ENCODE measurements at regions not wholly inside any gene's neighbourhood (a gene's known extent, or its start where the extent isn't known, plus 50 kb on each side); places are given as distances from the start of the nearest gene placed in this dataset.

DNA sequence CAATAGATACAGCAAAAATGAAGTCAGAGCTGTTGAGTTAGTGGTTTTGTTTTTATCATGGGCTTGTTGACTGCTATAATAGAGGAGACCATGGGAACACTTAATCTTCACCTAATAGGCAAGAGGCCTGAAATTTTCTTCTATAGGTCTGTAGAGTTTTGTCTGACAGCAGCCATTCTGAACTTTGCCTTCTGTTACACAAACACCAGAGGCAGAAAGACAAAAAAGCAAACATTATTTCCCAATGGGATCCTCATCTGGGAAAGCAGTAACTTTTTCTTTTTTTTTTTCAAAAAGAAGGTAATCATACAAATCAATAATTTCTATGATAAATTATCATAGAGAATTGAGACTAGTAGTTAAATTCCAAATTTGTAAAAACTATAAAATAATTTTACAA lies 494.1 kb downstream of the TOX3 start:
- DNase-seq (ENCODE audit: low spot score): no peak

- DNase-seq (ENCODE audit: low spot score): no peak
These were observed 495.4 kb downstream of the TOX3 start for GRCh38 chr16:52051414-52052172.

DNA sequence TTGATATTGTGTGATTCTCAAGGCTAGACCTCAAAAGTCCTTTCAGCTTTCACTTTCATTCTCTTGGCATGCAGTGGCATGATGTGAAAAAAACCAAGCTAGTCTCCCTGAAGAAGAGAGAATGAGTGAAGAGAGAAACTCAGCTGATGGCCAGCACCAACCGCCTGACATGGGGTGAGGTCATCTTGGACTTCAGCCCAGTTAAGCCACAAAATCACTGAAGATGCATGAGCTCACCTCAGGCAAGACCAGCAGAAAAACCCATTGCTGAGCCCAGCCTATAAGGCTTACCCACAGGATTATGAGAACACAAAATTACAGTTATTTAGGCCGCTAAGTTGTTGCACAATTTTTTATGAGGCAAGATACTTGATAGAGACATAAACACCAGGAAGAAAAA lies 496.5 kb downstream of the TOX3 start:
- DNase-seq (ENCODE audit: low spot score): no peak

DNA sequence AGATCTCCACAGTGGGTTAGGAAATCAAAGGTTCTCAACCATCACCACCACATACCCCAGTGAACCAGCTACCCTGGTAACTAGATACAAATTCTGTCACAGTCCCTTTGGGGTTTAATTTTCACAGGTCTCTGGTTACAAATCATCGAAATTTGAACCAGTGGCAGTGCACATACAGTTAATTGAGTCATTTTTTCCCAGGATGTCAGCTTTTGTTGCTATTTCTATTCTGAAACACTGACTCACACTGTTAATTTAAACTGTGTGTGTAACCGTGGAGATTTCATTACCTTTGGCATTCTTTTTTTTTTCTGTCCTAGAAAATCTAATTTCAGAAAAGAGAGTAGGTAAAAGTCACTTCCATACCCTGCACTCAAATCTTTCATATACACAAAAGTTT lies 511.5 kb downstream of the TOX3 start:
- no peak for DNase-seq (ENCODE audit: low spot score)

DNA sequence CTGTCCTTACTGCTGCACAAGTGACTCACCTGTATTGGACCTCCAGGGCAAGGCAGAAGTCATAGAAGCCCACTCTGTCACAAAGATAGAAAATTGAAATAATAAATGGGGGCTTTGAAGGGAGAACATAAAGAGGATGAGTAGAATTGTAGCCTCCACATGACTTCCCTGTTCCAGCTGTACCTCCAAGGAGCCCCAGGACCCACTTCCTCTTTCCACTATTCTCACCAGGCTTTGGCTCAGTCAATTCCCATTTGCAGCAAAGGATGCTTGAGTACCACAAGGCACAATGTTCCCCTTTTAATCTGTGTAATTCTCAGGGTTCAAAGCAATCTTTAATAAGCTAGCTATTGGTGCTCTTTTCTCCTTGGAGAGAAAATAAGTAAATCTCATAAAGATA lies 512.1 kb downstream of the TOX3 start:
- DNase-seq (ENCODE audit: low spot score): no peak

DNA sequence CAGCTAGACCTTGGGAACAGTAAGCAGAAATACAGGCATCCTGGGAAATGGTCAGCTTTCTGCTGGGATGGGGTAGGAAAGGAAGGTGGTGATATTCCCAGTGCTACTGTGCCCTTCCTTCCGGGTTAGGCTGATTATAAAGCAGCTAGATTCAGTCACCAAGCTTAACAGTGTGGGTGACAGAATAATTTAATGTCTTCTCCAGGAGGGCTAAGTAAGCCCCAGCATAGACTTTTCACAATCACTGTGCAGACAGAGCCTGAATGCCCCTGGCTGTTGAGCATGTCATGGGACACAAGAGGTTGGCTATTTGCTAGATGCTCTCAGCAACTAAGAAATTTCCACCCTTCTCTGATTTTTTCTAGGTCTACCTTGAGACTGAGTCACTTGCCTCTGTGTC lies 513.0 kb downstream of the TOX3 start:
- DNase-seq (ENCODE audit: low spot score): no peak

DNA sequence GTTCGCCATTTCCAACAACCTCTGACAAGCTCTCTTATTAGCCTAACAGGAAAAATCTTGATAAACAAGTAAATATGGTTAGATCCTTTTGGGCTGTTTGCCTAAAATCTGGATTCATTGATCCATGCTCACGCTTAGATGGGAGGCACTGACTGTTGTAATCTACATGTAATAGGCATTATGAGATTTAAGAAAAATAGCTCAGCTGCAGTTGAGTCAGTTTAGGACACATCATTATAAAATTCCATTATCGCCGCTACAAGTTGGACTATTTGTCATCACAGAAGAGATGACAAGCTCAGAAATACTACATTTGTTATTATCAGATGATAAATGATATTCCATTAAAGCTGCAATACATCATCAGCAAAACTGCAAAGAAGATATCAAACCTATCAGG lies 524.0 kb downstream of the TOX3 start:
- no peak for DNase-seq (ENCODE audit: low spot score)

DNA sequence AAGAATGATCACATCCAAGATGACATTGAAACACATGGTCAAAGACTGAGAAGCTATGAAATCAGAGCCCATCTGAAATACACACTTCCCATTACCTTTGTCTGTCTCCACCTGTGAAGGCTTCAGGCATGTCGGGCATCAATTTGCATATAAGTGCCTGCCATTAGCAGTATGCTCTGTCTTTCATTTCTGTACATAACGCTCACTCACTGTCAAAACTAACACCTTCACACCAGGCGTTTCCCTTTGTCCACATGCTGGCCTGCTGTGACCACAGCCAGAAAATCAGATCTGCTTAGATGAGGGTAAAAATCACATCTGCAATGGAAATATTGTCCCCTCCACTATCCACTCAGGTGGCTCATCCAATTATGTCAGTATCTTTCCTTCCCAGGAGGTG lies 524.8 kb downstream of the TOX3 start:
- no peak for DNase-seq (ENCODE audit: low spot score)

DNA sequence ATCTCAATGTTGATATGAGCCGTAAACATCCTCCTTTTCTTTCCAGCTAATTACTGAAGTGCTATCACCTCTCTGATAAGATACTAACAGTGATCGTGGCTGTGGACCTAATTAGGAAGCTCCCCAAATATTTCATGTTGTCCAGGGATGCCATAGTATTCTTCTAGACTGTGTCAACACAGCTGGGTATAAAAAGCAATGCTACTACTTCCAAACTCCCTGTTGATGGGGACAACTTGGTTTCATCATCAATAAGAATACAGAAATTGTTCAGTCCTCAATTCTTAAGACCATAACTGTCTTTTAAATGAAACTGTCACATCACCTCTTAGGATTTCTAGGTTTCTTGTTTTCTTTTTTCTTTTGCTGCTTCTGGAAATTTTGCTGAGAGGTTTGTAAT lies 530.6 kb downstream of the TOX3 start:
- no peak for DNase-seq (ENCODE audit: low spot score)

- no peak for DNase-seq (ENCODE audit: low spot score)
These were observed 541.4 kb downstream of the TOX3 start for GRCh38 chr16:52005551-52005950.

DNA sequence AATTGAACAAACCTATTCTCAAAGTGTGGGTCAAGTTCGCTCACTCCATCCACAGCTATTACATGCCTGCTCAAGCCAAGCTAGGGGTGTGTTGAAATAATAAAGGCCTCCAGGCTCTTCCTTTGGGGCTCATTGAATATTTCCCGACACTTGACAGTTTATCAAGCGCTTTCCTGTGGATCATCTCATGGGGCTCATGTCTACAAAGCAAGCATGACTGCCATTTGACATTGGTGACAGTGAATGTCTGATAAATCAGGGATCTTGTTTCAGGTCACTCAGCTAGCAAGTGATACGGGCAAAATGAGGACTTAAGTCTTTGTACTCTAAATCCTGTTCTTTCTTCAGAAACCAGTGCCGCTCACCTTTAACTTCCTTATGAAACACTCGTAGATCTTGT lies 542.6 kb downstream of the TOX3 start:
- no peak for DNase-seq (ENCODE audit: low spot score)

GRCh38 chr16:52002026-52002425 lies 544.9 kb downstream of the TOX3 start:
- no peak for DNase-seq (ENCODE audit: low spot score)

DNA sequence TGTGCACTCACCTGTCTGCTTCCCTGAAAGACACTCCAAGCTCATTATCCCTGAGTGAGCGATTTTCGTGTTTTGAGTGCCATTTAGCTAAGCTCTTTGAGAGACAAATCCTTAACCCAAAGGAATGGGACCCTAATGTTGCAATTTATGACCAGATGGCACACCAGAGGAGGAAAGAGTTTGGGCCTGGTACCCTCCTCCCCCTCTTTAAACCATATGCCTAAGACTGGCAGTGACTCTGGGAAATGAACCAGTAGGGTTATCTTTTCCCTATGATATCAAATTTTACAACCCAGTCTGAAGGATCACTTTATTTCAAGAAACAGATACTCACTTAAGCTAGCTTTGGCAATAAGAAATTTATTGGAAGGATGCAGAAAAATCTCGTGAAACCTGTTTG lies 550.4 kb downstream of the TOX3 start:
- no peak for DNase-seq (ENCODE audit: low spot score)

DNA sequence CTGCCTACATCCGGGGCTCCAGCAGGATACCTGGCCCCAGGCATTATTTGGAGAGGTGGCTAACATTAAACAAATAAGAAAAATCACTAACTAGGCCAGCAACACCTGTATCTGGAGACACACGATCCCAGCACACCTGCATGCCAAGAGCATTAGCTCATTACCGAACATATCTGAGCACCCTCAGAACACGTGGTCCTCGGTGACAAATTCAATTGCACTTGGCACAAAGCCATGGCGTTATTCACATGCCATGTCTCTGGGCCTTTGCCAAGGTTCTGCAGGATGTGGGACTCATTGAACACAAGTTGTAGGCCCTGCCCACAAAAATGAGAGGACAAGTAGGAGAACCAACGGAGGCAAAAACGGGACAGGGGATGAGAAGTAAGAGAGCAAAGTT lies 552.3 kb downstream of the TOX3 start:
- DNase-seq (ENCODE audit: low spot score): no peak

DNA sequence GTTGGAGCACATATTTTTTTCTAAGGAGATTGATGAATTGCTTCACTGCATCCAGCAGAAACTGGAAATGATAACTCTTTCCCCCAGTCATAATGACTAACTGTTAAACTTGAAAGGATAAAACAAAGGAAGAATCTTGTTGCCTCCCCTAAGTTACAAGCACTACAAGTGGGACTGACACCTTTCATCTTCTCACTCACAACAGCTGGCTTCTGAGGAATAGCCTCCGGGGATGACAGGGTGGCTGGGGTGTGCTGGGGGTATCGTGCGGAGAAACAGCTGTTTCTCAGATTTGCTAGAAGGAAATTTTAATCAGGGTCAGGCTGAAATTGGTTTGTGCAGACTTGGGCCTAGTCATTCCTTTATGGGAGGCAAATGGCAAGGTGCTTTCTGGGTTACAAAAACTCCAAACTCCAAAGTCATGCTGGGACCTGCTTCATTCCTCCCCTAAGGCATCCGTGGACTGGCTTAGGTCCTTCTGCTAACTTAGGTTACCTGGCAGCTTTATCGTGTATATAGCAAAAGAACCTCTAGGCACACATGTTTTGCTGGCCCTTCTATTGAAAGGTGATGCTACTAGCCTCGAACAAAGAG lies 557.2 kb downstream of the TOX3 start:
- DNase-seq (ENCODE audit: low spot score): no peak

DNA sequence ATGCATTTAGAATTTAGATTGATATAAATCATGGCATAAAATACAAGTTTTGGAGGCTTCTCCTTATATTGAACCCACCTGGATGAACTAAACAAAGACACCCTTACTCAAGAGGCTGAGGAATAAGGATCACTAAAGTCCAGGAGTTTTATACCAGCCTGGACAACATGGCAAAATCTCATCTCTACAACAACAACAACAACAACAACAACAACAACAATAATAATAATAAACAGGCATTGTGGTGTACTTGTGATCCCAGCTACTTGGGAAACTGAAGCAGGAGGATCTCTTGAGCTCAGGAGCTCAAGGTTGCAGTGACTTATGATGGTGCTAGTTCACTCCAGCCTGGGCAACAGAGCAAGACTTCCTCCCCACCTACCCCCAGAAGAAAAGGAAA lies 558.0 kb downstream of the TOX3 start:
- DNase-seq (ENCODE audit: low spot score): no peak

DNA sequence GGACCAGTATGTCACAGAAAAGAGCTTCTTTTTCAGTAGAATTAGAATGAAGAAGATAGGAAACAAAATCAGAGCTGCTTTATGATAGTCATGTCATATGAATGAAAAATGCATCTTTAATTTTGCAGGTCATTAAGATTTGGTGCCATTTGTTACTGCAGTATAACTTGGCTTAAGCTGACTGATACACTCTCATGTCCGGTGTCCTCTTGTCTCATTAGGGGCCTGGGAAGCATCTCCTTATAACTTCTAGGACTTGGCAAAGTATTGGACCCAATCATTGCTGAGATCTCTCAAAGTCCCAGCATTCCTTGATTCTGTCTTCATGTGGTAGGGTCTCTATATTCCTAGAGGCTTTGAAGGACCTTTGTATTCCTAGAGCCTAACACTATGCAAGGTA lies 559.4 kb downstream of the TOX3 start:
- no peak for DNase-seq (ENCODE audit: low spot score)

- no peak for DNase-seq (ENCODE audit: low spot score)
These were observed 560.2 kb downstream of the TOX3 start for GRCh38 chr16:51986717-51987116.

DNA sequence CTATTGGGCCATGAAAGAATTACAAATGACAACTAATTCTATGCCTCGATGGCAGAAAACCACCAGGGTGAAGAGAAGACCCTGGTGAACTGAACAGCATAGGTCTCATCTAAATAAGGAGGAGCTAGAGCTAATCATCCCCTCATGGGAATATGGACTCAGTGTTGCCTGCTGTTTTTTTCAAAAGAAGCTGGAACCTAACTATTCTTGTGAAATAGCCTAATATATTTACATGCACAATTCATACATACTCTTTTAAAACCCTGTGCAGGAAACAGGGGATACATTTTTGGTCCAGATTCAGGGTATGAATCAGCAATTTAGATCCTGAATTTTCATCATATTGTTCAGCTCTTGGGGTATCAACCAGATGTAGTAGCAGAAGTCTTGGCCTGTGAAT lies 560.6 kb downstream of the TOX3 start:
- no peak for DNase-seq (ENCODE audit: low spot score)

- DNase-seq (ENCODE audit: low spot score): no peak
These were observed 561.8 kb downstream of the TOX3 start for GRCh38 chr16:51985126-51985525.

GRCh38 chr16:51984395-51984794 lies 562.5 kb downstream of the TOX3 start:
- DNase-seq (ENCODE audit: low spot score): no peak

DNA sequence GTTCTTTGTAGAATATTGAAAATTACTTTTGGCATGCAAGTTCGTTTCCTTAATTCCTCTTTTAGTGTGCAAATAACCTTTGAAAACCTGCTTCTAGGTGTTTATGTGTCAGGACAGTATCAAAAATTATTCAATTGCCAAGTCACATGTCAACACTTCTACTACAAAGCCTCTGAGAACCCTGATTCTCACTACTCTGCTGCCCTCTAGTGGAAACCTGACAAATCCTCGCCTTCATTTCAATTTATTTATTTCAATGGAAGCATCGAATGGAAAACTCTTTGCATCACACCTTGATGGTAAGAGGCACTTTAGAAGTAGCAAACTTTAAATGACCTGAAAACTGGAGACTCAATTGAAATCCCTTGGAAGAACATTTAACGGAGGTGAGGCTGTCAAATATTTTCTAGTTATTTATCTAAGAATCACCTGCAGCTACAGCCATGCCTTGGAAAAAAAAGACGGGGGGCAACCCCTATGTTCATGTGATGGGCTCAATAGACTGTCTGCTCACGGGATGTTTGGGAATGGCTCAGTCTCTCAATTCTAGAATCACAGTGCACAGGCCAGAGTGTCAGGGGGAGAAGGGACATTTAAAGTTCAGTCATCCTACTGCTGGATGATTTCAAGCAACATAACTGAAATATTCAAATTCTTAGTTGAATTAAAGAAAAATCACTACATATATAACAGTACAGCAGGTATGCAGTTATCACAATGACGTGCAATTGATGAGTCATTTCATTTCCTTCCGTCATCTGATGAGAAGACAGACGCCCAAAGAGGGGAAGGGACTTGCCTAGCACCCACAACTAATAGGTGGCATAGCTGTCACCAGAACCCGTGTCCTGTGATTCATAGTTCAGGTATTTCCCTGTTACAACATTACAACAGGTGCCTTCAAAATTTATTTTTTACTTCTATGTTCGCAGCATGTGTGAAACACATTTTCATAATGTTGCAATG lies 563.9 kb downstream of the TOX3 start:
- peak; percentile 31 for DNase-seq (ENCODE audit: low spot score)

- DNase-seq (ENCODE audit: low spot score): no peak
These were observed 565.2 kb downstream of the TOX3 start for GRCh38 chr16:51981725-51982124.
